Type B pancreatic cell (in vitro differentiated cells): ENCODE measurements at regions not wholly inside any gene's neighbourhood (a gene's known extent, or its start where the extent isn't known, plus 50 kb on each side); places are given as distances from the start of the nearest gene placed in this dataset.

Source experiments
- DNase-seq: peaks from one replicate; pipeline ENCODE4 v3.0.0; 2021; ENCODE audit warnings: mixed read lengths; ENCODE audit not compliant: unreplicated experiment; ENCODE audit errors: extremely low spot score
- H3K27ac Mint-ChIP-seq: 2 replicates; pipeline ENCODE4 v1.8.0; 2021; ENCODE audit warnings: mild to moderate bottlenecking, mixed read lengths
- H3K27me3 Mint-ChIP-seq: 2 replicates; pipeline ENCODE4 v1.8.0; 2021; ENCODE audit warnings: mixed read lengths
- H3K36me3 Mint-ChIP-seq: 2 replicates; pipeline ENCODE4 v1.8.0; 2021; ENCODE audit warnings: mixed read lengths
- H3K4me1 Mint-ChIP-seq: one replicate; pipeline ENCODE4 v1.8.0; 2021; ENCODE audit warnings: mixed read lengths; ENCODE audit not compliant: unreplicated experiment
- H3K4me3 Mint-ChIP-seq: 2 replicates; pipeline ENCODE4 v1.8.0; 2021; ENCODE audit warnings: mild to moderate bottlenecking, mixed read lengths
- H3K9me3 Mint-ChIP-seq: 2 replicates; pipeline ENCODE4 v1.8.0; 2021; ENCODE audit warnings: mixed read lengths
- TF ChIP-seq, protein P1 (sequence below): fragments of 200-600 bp; sonication (generic); conservative IDR thresholded peaks from 2 replicates; pipeline ENCODE4 v1.5.0; 2021; ENCODE audit warnings: antibody characterized with exemption, mild to moderate bottlenecking

DNA sequence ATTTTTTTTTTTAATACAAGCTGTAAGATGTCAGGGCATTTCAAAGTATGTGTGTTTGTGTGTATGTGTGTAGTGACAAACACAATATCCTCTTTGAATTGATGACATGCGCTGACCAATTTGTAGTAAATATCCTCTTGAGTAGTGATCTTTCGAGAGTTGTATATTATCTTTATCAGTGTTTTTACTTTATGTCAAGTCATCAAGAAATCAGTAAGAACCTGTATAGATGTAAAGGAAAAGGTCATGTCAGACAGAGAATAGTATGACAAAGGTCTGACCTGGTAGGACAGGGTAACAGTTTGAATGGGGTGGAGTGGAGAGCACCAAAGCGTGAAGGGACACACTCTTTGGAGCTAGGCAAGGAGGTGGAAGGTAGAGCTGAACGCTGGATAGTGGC lies 1931.4 kb upstream of the CELF4 start:
- Mint-ChIP-seq H3K4me3 (no peak overlapping the region), H3K9me3 (peaks cover 12% of the 10 kb centered on the region), H3K27ac (no peak overlapping the region), H3K27me3 (no peaks in the 10 kb centered on the region), H3K36me3 (peaks cover 3% of the 10 kb centered on the region), H3K4me1 (peaks cover 17% of the 10 kb centered on the region)
- TF ChIP-seq, protein P1, sequence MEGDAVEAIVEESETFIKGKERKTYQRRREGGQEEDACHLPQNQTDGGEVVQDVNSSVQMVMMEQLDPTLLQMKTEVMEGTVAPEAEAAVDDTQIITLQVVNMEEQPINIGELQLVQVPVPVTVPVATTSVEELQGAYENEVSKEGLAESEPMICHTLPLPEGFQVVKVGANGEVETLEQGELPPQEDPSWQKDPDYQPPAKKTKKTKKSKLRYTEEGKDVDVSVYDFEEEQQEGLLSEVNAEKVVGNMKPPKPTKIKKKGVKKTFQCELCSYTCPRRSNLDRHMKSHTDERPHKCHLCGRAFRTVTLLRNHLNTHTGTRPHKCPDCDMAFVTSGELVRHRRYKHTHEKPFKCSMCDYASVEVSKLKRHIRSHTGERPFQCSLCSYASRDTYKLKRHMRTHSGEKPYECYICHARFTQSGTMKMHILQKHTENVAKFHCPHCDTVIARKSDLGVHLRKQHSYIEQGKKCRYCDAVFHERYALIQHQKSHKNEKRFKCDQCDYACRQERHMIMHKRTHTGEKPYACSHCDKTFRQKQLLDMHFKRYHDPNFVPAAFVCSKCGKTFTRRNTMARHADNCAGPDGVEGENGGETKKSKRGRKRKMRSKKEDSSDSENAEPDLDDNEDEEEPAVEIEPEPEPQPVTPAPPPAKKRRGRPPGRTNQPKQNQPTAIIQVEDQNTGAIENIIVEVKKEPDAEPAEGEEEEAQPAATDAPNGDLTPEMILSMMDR: no peak
- DNase-seq: no peak

DNA sequence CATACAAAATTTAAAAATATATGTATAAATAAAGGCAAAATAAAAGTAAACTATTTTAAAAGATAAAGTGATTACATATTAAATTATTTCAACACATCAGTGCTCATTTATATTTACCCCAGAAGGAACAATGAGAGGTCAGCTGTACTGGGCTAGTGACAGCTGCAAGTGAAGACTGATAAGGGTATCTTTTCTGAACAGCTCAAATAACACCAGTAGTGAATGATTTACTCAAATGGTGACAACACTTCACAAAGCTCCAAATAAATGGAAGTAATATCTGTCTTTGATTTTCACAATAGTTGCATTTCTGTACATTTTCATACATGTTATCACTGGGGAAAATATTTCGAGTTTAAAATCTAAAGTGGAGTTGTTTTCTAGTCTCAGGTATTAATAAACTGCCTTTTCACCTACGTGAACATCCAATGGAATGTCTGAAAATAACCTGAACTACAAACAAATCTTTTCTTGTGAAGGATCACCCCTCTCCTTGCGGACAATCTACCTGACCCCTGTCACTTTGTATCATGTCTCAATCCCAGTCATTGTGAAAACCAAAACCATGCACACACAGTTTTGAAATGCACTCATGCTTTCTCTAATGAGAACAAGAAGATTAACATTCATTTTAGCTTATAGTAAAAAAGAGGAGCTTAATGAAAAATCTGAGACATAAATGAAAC lies 1928.8 kb upstream of the CELF4 start:
- H3K27me3 Mint-ChIP-seq: no peaks in the 10 kb centered on the region
- H3K4me1 Mint-ChIP-seq: peaks cover 5% of the 10 kb centered on the region
- DNase-seq: no peak
- TF ChIP-seq, protein P1: no peak
- H3K4me3 Mint-ChIP-seq: no peak overlapping the region
- H3K9me3 Mint-ChIP-seq: peaks cover 16% of the 10 kb centered on the region
- H3K36me3 Mint-ChIP-seq: peaks cover 3% of the 10 kb centered on the region
- no peak overlapping the region for H3K27ac Mint-ChIP-seq

DNA sequence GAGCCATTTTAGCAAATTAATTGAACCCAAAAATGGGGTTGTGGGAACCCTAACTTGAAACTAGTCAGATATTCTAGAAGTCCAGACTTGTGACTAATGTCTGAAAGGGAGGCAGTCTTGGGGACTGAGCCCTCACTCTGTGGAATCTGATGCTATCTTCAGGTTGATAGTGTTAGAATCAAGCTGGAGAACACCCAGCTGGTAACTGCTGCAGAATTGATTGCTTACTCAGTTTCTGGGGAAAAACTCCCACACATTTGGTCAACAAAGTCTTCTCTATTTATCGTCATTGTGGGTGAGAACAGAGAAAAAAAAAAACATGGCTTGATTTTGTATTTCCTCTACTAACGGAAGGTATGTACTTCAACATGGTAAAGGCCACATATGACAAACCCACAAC lies 1925.8 kb upstream of the CELF4 start:
- TF ChIP-seq, protein P1: no peak
- no peak overlapping the region for H3K27ac Mint-ChIP-seq
- no peak overlapping the region for H3K4me3 Mint-ChIP-seq
- H3K36me3 Mint-ChIP-seq: no peaks in the 10 kb centered on the region
- DNase-seq: no peak
- H3K9me3 Mint-ChIP-seq: peaks cover 4% of the 10 kb centered on the region
- peaks cover 12% of the 10 kb centered on the region for H3K4me1 Mint-ChIP-seq
- no peaks in the 10 kb centered on the region for H3K27me3 Mint-ChIP-seq

DNA sequence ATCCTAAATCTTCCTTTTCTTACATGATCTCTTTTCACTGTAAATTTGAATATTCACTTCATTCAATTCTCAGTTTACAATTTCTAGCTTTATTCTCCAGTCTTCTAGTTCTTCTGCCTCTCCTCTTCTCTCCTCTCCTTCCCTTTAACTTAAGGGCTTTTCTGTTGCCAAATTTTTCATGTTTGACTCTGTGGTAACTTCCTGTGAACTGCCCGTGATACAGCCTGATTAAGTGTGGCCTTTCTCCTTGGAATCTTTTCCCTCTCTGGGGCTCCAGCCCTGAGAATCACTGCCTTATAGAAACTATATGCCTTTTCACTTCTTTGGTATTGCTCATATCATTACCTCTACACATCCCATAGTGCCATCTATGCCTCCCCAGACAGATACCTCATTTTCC lies 1923.8 kb upstream of the CELF4 start:
- no peak for DNase-seq
- Mint-ChIP-seq H3K27ac (no peak overlapping the region), H3K36me3 (no peaks in the 10 kb centered on the region), H3K9me3 (peaks cover 4% of the 10 kb centered on the region), H3K27me3 (no peaks in the 10 kb centered on the region), H3K4me3 (no peak overlapping the region), H3K4me1 (peaks cover 13% of the 10 kb centered on the region)
- TF ChIP-seq, protein P1: no peak

DNA sequence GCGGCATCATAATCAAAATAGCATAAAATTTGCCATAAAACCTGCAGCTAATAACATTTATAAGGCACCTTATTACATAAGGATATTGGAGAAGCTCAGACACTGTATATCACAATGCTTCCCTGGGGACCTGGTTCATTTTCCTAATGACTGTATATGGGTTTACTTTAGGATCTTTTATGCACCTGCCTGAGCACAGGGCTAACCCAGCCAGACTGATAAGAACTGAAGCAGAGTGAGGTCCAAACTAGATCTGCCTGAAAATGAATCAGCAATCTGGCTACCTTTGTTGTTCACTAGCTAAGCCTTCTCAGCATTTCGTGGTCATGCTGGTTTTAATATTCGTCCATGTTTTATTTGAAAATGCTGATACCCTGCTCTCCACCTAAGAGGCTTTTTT lies 1922.3 kb upstream of the CELF4 start:
- Mint-ChIP-seq H3K4me3 (no peak overlapping the region), H3K36me3 (no peaks in the 10 kb centered on the region)
- no peak for DNase-seq

More for the DNA sequence above, 1922.3 kb upstream of the CELF4 start:
- Mint-ChIP-seq H3K4me1 (peaks cover 11% of the 10 kb centered on the region), H3K9me3 (peaks cover 4% of the 10 kb centered on the region), H3K27me3 (no peaks in the 10 kb centered on the region), H3K27ac (no peak overlapping the region)
- TF ChIP-seq, protein P1: no peak
